ENCODE measurements at regions not wholly inside any gene's neighbourhood (a gene's known extent, or its start where the extent isn't known, plus 50 kb on each side); places are given as distances from the start of the nearest gene placed in this dataset.

- TF ChIP-seq JUN (IDR thresholded peaks at IDR 0.05; ENCODE audit: low read depth, low read length) (no peak), GABPA (IDR thresholded peaks at IDR 0.05; ENCODE audit: borderline replicate concordance, insufficient read depth, low read length) (no peak)
Measured at GRCh38 chr6:149132336-149132735, 185.2 kb upstream of the TAB2 start (continued).

All from H1 (cell line).